Activated B cell treated with CpG ODN at 0.5 μM for 24 hours (primary cell): ENCODE measurements at regions not wholly inside any gene's neighbourhood (a gene's known extent, or its start where the extent isn't known, plus 50 kb on each side); places are given as distances from the start of the nearest gene placed in this dataset.

Experiments used
- ATAC-seq: fragments of 200-7000 bp; cut with Tn5 transposase; one replicate; pipeline ENCODE4 v1.10.0; 2021; ENCODE audit warnings: low read depth, mild to moderate bottlenecking, moderate library complexity
- CTCF ChIA-PET: fragments of 350-600 bp; sonication (Branson Sonifier 250); formaldehyde crosslinking; loops from one replicate; lab custom pipeline; 2021; ENCODE audit warnings: antibody characterized with exemption; lab: Charles Lee
- POLR2A ChIA-PET: fragments of 350-600 bp; sonication (Branson Sonifier 250); formaldehyde crosslinking; loops from one replicate; lab custom pipeline; 2021; ENCODE audit warnings: antibody characterized with exemption; lab: Charles Lee
- DNase-seq: peaks from one replicate; pipeline ENCODE4 v3.0.0; 2022
- H3K27ac Mint-ChIP-seq: one replicate; pipeline ENCODE4 v1.8.0; 2020; ENCODE audit warnings: mixed read lengths
- H3K27me3 Mint-ChIP-seq: one replicate; pipeline ENCODE4 v1.8.0; 2021; ENCODE audit warnings: mixed read lengths
- H3K36me3 Mint-ChIP-seq: one replicate; pipeline ENCODE4 v1.8.0; 2021; ENCODE audit warnings: low read depth, mixed read lengths
- H3K4me1 Mint-ChIP-seq: one replicate; pipeline ENCODE4 v1.8.0; 2021; ENCODE audit warnings: mixed read lengths
- H3K4me3 Mint-ChIP-seq: one replicate; pipeline ENCODE4 v1.8.0; 2020; ENCODE audit warnings: mild to moderate bottlenecking, mixed read lengths
- H3K9me3 Mint-ChIP-seq: one replicate; pipeline ENCODE4 v1.8.0; 2020; ENCODE audit warnings: mixed read lengths
- intact Hi-C: fragments of 100-400 bp; cut with micrococcal nuclease; formaldehyde crosslinking; loops from one replicate; pipeline ENCODE4 v1.15.1; 2024
- TF ChIP-seq, protein P1 (sequence below): fragments of 200-600 bp; IDR thresholded peaks from one replicate; pipeline ENCODE4 v1.8.0; 2022; ENCODE audit warnings: antibody characterized with exemption, mild to moderate bottlenecking

DNA sequence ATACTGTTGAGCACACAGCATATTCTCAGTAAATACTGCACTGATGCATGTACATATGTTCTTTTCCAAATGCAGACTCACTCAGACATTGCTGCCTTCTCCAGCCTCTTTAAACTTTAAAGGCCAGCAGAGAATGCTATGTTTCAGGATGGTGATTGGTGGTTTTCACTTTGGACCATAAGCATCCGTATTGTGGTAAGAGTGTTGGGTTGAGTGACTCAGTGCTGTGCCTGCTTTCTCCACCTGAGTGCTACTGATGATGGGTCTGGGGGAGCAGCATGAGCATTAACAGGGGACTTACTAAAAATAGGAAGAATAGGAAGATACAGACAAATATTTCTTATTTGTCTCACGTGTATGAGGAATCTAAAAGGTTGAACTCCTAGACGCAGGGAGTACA, 56.3 kb upstream of the ZNF92 start:
- ChIA-PET CTCF (no interaction called here), POLR2A (no interaction called here)
- intact Hi-C loops = no loop called here
- TF ChIP-seq, protein P1, sequence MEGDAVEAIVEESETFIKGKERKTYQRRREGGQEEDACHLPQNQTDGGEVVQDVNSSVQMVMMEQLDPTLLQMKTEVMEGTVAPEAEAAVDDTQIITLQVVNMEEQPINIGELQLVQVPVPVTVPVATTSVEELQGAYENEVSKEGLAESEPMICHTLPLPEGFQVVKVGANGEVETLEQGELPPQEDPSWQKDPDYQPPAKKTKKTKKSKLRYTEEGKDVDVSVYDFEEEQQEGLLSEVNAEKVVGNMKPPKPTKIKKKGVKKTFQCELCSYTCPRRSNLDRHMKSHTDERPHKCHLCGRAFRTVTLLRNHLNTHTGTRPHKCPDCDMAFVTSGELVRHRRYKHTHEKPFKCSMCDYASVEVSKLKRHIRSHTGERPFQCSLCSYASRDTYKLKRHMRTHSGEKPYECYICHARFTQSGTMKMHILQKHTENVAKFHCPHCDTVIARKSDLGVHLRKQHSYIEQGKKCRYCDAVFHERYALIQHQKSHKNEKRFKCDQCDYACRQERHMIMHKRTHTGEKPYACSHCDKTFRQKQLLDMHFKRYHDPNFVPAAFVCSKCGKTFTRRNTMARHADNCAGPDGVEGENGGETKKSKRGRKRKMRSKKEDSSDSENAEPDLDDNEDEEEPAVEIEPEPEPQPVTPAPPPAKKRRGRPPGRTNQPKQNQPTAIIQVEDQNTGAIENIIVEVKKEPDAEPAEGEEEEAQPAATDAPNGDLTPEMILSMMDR = no peak
- Mint-ChIP-seq H3K27me3 (no peaks in the 10 kb centered on the region), H3K4me3 (no peak overlapping the region), H3K36me3 (no peaks in the 10 kb centered on the region), H3K27ac (no peak overlapping the region), H3K4me1 (peaks cover 5% of the 10 kb centered on the region), H3K9me3 (no peaks in the 10 kb centered on the region)
- no peak for DNase-seq
- no peak for ATAC-seq

DNA sequence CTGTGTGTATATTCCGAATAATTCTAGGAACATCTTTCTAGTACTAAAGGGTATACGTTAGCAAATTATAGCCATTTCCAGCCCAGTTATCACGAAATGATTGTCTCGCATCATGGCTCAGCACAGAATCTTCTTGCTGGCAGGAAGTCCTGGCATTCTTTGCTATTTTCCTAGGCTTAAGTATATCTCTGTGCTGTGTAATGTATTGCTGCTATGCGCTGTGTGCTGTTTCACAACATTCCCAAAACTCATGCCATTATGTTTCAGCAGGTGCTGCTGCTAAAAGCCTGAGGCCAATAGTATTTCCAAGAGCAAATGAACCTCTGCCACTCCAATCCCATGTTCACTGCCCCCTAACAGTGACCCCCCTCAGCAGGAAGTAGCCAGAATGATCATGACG, 62.9 kb upstream of the ZNF92 start:
- H3K27me3 Mint-ChIP-seq = peaks cover 2% of the 10 kb centered on the region
- H3K36me3 Mint-ChIP-seq = no peaks in the 10 kb centered on the region
- intact Hi-C loops = no loop called here
- DNase-seq (no peak), ATAC-seq (no peak)
- CTCF ChIA-PET = no interaction called here
- peaks cover 5% of the 10 kb centered on the region for H3K4me1 Mint-ChIP-seq
- TF ChIP-seq, protein P1 = no peak
- no peaks in the 10 kb centered on the region for H3K9me3 Mint-ChIP-seq
- POLR2A ChIA-PET = no interaction called here
- H3K27ac Mint-ChIP-seq = no peak overlapping the region
- no peak overlapping the region for H3K4me3 Mint-ChIP-seq

GRCh38 chr7:65308300-65308678, 65.4 kb upstream of the ZNF92 start:
- H3K4me1 Mint-ChIP-seq = peaks cover 5% of the 10 kb centered on the region

DNA sequence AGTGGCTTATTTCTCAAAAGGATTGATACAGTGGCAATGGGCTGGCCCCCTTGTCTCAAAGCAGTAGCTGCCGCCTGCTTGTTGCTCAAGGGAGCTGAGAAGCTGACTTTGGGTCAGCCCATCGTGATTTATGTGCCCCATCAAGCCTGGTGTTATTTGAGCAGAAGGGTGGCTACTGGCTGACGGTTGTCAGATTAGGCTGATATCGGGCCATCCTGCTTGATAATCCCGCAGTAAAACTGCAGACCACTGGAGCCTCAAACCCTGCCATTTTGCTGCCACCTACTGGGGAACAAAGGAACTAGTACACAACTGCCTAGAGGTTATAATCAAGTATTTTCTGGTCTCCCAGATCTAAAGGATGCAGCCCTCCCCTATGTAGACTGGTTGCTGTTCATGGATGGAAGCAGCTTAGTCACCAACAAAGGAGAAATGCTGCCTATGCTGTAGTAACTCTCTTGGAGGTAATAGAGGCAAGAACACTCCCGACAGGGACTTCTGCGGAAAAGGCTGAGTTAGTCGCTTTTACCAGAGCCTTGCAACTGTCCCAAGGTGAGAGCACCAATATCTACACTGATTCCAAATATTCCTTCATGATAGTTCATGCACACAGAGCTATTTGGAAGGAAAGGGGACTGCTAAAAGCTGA, 65.9 kb upstream of the ZNF92 start:
- no peaks in the 10 kb centered on the region for H3K9me3 Mint-ChIP-seq
- TF ChIP-seq, protein P1 = no peak
- CTCF ChIA-PET = interaction anchor here (0.5 to 3.9 kb wide), 10 partner anchors 8 to 419 kb away, joined by 3 to 60 read pairs (median 4); partner anchors contain the start of gene ERV3-1
- intact Hi-C loops = loop anchor here (1.0 to 10.0 kb wide), 4 partner anchors 317 to 671 kb away; partner anchors contain the start of gene ZNF273
- peaks cover 2% of the 10 kb centered on the region for H3K27me3 Mint-ChIP-seq
- H3K27ac Mint-ChIP-seq = no peak overlapping the region
- no peak overlapping the region for H3K4me3 Mint-ChIP-seq
- ATAC-seq = peak; percentile 79
- POLR2A ChIA-PET = interaction anchor here (0.6 kb wide), 1 partner anchor 271 kb away, joined by 7 read pairs; no protein-coding TSS in a partner anchor
- peaks cover 5% of the 10 kb centered on the region for H3K4me1 Mint-ChIP-seq
- no peaks in the 10 kb centered on the region for H3K36me3 Mint-ChIP-seq
- DNase-seq = peak; percentile 22

More at GRCh38 chr7:65308300-65308678, 65.4 kb upstream of the ZNF92 start:
- H3K36me3 Mint-ChIP-seq = no peaks in the 10 kb centered on the region
- ATAC-seq (no peak), DNase-seq (no peak)
- no peak overlapping the region for H3K27ac Mint-ChIP-seq
- H3K9me3 Mint-ChIP-seq = no peaks in the 10 kb centered on the region
- ChIA-PET CTCF (interaction anchor here (0.7 to 3.9 kb wide), 7 partner anchors 22 to 420 kb away, joined by 3 to 60 read pairs (median 4); no protein-coding TSS in a partner anchor), POLR2A (no interaction called here)
- intact Hi-C loops = loop anchor here (10.0 kb wide), 1 partner anchor 317 kb away; no protein-coding TSS in a partner anchor
- TF ChIP-seq, protein P1 = no peak
- no peak overlapping the region for H3K4me3 Mint-ChIP-seq
- H3K27me3 Mint-ChIP-seq = peaks cover 2% of the 10 kb centered on the region

- intact Hi-C loops = loop anchor here (10.0 kb wide), 1 partner anchor 321 kb away; no protein-coding TSS in a partner anchor
- H3K36me3 Mint-ChIP-seq = no peaks in the 10 kb centered on the region
- H3K27ac Mint-ChIP-seq = no peak overlapping the region
- H3K4me1 Mint-ChIP-seq = peaks cover 5% of the 10 kb centered on the region
- TF ChIP-seq, protein P1 = no peak
- POLR2A ChIA-PET = no interaction called here
- H3K9me3 Mint-ChIP-seq = no peaks in the 10 kb centered on the region
- H3K4me3 Mint-ChIP-seq = no peak overlapping the region
- DNase-seq = no peak
- CTCF ChIA-PET = no interaction called here
- no peak for ATAC-seq
- H3K27me3 Mint-ChIP-seq = peaks cover 2% of the 10 kb centered on the region
These were observed 69.5 kb upstream of the ZNF92 start for GRCh38 chr7:65304175-65304574.
